ENCODE measurements at regions not wholly inside any gene's neighbourhood (a gene's known extent, or its start where the extent isn't known, plus 50 kb on each side); places are given as distances from the start of the nearest gene placed in this dataset.

DNA sequence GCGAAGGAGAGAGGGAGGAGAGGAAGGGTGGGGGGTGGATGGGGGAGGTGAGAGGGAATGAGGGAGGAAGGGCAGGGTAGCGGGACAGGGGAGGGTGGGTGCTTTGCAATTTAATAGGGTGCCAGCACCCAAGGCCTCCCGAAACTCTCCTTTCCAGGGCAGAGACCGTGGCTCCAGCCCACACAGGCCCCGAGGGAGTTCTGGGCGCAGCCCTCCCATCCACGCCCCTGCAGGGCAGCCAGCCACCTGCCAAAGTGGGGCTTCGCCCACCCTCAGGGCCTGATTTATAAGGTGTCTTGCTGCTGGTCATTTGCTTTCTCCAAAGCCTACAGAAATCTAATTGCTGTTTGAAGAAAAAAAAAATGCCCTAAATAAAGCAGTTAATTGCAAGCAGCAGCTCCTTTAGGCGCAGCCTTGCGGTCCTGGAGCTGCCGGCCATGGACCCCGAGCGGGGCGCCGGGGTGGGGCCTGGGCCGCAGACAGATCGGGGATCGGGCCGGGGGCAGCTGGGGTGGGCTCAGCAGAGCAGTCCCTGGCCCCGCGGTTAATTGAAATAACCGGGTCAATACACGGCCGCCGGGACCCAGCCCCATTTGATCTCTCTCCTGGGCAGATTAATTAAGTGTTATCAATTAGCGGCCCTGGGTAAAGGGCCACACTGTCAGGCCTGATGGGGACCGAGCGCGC, 106.0 kb upstream of the NKX1-1 start:
- TF ChIP-seq, protein P1, sequence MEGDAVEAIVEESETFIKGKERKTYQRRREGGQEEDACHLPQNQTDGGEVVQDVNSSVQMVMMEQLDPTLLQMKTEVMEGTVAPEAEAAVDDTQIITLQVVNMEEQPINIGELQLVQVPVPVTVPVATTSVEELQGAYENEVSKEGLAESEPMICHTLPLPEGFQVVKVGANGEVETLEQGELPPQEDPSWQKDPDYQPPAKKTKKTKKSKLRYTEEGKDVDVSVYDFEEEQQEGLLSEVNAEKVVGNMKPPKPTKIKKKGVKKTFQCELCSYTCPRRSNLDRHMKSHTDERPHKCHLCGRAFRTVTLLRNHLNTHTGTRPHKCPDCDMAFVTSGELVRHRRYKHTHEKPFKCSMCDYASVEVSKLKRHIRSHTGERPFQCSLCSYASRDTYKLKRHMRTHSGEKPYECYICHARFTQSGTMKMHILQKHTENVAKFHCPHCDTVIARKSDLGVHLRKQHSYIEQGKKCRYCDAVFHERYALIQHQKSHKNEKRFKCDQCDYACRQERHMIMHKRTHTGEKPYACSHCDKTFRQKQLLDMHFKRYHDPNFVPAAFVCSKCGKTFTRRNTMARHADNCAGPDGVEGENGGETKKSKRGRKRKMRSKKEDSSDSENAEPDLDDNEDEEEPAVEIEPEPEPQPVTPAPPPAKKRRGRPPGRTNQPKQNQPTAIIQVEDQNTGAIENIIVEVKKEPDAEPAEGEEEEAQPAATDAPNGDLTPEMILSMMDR (IDR thresholded peaks at IDR 0.05), result no peak
- no peak for TF ChIP-seq POLR2A (IDR thresholded peaks at IDR 0.05)

Measured in right lobe of liver (tissue), 4 donors.